ENCODE measurements at regions not wholly inside any gene's neighbourhood (a gene's known extent, or its start where the extent isn't known, plus 50 kb on each side); places are given as distances from the start of the nearest gene placed in this dataset.

- TF ChIP-seq POLR2AphosphoS5 (IDR thresholded peaks at IDR 0.05; ENCODE audit: low read depth, low read length), result no peak
- TF ChIP-seq POLR2A (IDR thresholded peaks at IDR 0.05; ENCODE audit: low read depth, low read length), result no peak
Observed at GRCh38 chr20:51227744-51228143, 204.8 kb upstream of the KCNG1 start.
